ENCODE measurements at regions not wholly inside any gene's neighbourhood (a gene's known extent, or its start where the extent isn't known, plus 50 kb on each side); places are given as distances from the start of the nearest gene placed in this dataset.

- H3K4me3 ChIP-seq (ENCODE audit: low read length in 3 of 3) = no peak overlapping the region
- no peak for TF ChIP-seq CTCF (IDR thresholded peaks at IDR 0.05; ENCODE audit: borderline replicate concordance, extremely low read depth, insufficient read depth)
These were observed 94.6 kb upstream of the PTCH1 start for GRCh38 chr9:95611354-95611753.

GRCh38 chr9:95610006-95610785, 93.4 kb upstream of the PTCH1 start:
- intact Hi-C loops (cut with DNase I) = no loop called here
- no peak for FAIRE-seq
- Histone ChIP-seq H3K36me3 (ENCODE audit: control insufficient read depth in 2 of 3, insufficient read depth in 3 of 3, low read length in 3 of 3) (no peaks in the 10 kb centered on the region), H3K9ac (ENCODE audit: low read length in 3 of 3) (no peak overlapping the region), H3K4me3 (ENCODE audit: low read length in 3 of 3) (no peak overlapping the region), H3K27me3 (ENCODE audit: control insufficient read depth, insufficient read depth, low read length) (no peaks in the 10 kb centered on the region), H3K4me1 (ENCODE audit: control insufficient read depth in 2 of 3, insufficient read depth in 2 of 3, low read depth in 1 of 3, low read length in 3 of 3) (peaks cover 0 to 4% (median 2%) of the 10 kb centered on the region in 3 donors), H3K9me3 (ENCODE audit: control insufficient read depth in 2 of 3, insufficient read depth in 1 of 3, low read length in 3 of 3) (peaks cover 0 to 3% (median 0%) of the 10 kb centered on the region in 3 donors), H3K27ac (ENCODE audit: low read depth in 2 of 2, low read length in 2 of 2) (no peak overlapping the region)
- no peak for TF ChIP-seq CTCF (IDR thresholded peaks at IDR 0.05; ENCODE audit: borderline replicate concordance, extremely low read depth, insufficient read depth)
- no peak for DNase-seq

More at GRCh38 chr9:95611354-95611753, 94.6 kb upstream of the PTCH1 start:
- Histone ChIP-seq H3K4me1 (ENCODE audit: control insufficient read depth in 2 of 3, insufficient read depth in 2 of 3, low read depth in 1 of 3, low read length in 3 of 3) (peaks cover 0 to 2% (median under 1%) of the 10 kb centered on the region in 3 donors), H3K27me3 (ENCODE audit: control insufficient read depth, insufficient read depth, low read length) (no peaks in the 10 kb centered on the region), H3K36me3 (ENCODE audit: control insufficient read depth in 2 of 3, insufficient read depth in 3 of 3, low read length in 3 of 3) (no peaks in the 10 kb centered on the region), H3K9me3 (ENCODE audit: control insufficient read depth in 2 of 3, insufficient read depth in 1 of 3, low read length in 3 of 3) (peaks cover 0 to 3% (median 0%) of the 10 kb centered on the region in 3 donors), H3K9ac (ENCODE audit: low read length in 3 of 3) (no peak overlapping the region), H3K27ac (ENCODE audit: low read depth in 2 of 2, low read length in 2 of 2) (no peak overlapping the region)
- intact Hi-C loops (cut with DNase I) = no loop called here
- DNase-seq (no peak), FAIRE-seq (no peak)

GRCh38 chr9:95609426-95609825, 92.7 kb upstream of the PTCH1 start:
- Histone ChIP-seq H3K9ac (ENCODE audit: low read length in 3 of 3) (no peak overlapping the region), H3K4me1 (ENCODE audit: control insufficient read depth in 2 of 3, insufficient read depth in 2 of 3, low read depth in 1 of 3, low read length in 3 of 3) (peaks cover 0 to 4% (median 2%) of the 10 kb centered on the region in 3 donors), H3K4me3 (ENCODE audit: low read length in 3 of 3) (no peak overlapping the region), H3K9me3 (ENCODE audit: control insufficient read depth in 2 of 3, insufficient read depth in 1 of 3, low read length in 3 of 3) (peaks cover 0 to 3% (median 0%) of the 10 kb centered on the region in 3 donors), H3K27ac (ENCODE audit: low read depth in 2 of 2, low read length in 2 of 2) (no peak overlapping the region), H3K27me3 (ENCODE audit: control insufficient read depth, insufficient read depth, low read length) (no peaks in the 10 kb centered on the region), H3K36me3 (ENCODE audit: control insufficient read depth in 2 of 3, insufficient read depth in 3 of 3, low read length in 3 of 3) (no peaks in the 10 kb centered on the region)
- intact Hi-C loops (cut with DNase I) = no loop called here
- DNase-seq (no peak), FAIRE-seq (no peak)
- TF ChIP-seq CTCF (IDR thresholded peaks at IDR 0.05; ENCODE audit: borderline replicate concordance, extremely low read depth, insufficient read depth) = no peak

All from kidney (tissue), 13 donors.